Ammon's horn (tissue), 1 donor: ENCODE measurements at regions not wholly inside any gene's neighbourhood (a gene's known extent, or its start where the extent isn't known, plus 50 kb on each side); places are given as distances from the start of the nearest gene placed in this dataset.
"Not testable (repeated sequence)": the region's sequence is repeated elsewhere in the genome, so short reads cannot be mapped to it uniquely, and the experiment has no call there.

ENCODE experiments used
- DNase-seq: peaks from one replicate; pipeline ENCODE4 v3.0.0-alpha.2; 2016; ENCODE audit warnings: low spot score

GRCh38 chr7:48822138-48822537 lies 102.2 kb upstream of the CDC14C start:
- no peak for DNase-seq

DNA sequence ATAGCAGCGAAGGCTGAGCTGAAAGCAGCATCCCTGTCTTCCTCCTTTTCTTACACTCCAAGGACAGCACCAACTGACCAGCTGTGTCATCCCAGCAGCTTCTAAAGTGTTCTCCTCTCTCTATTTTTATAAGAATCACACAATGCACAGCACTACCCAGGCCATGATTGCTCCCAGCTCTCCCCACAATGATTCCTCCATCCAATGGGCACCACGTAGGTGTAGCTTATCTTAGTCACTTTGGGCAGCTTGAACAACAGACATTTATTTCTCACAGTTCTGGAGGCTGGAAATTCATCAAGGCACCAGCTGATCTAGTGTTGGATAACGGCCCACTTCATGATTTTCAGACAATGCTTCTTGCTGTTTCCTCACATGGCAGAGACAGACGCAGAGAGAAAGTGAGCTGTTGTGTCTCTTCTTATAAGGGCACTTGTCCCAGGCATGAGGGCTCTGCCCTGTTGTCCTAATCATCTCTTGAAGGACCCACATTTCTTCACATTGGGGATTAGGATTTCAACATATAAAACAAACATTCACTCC lies 92.0 kb upstream of the CDC14C start:
- DNase-seq = peak; percentile 81

DNA sequence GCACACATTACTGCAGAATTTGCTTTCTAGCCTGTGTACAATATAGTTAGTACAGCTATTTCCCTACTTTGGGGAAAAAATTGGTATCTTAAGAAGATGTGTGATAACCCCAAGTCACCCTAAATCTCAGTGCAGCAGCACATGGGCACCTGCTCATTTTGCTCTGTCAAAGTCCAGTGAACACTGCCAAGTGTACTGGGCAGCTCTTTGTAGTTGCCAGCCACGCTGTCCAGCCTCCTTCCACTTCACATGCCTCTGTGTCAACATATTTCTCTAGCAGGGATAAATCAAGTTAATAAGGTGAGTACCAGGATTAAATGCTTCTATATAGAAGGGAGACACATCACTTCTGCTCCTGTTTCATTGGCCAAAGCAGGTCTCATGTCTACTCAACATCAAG lies 87.1 kb upstream of the CDC14C start:
- no peak for DNase-seq

GRCh38 chr7:48839108-48839507 lies 85.2 kb upstream of the CDC14C start:
- DNase-seq = no peak

DNA sequence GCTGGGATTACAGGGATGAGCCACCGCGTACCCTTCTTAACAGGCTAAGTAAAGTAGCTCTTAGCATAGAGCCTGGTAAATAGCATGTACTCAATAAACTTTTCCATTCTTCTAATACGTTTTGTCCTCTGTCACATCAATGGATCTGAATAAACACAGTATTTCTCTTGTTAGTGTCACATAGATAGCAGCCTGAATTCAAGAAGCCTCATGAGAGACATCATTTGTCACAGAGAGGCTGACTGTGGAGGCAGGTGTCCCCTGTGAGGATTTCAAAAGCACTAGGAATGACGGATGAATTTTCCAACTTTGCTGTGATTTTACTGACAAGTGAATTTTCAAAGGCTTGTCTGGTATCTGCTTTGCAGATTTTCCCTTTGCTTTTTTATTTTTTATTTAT lies 82.6 kb upstream of the CDC14C start:
- no peak for DNase-seq

- DNase-seq = no peak
These were observed 76.4 kb upstream of the CDC14C start for GRCh38 chr7:48847917-48848316.

DNA sequence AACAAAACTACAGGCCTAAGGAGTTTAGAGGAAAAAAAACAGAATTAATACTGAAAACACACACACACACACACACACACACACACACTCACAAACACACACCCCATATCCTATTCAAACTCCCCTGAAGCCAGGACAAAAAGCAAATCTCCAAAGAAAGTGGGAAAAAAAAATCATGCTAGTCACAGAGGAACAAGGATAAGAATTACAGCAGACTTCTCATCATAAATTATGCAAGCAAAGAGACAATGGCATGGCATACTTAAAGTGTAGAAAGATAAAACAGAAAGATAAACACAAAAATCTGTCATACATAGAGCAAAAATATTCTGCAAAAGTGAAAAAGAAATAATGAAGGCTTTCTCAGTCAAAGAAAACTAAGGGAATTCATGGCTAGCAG lies 63.9 kb upstream of the CDC14C start:
- DNase-seq = not testable (repeated sequence)

GRCh38 chr7:48868916-48869315 lies 55.4 kb upstream of the CDC14C start:
- DNase-seq = peak; percentile 68

- no peak for DNase-seq
These were observed 51.8 kb upstream of the CDC14C start for GRCh38 chr7:48872548-48872947.
